ENCODE measurements at regions not wholly inside any gene's neighbourhood (a gene's known extent, or its start where the extent isn't known, plus 50 kb on each side); places are given as distances from the start of the nearest gene placed in this dataset.

- WGBS, 2 donors = 75 to 81% methylated on average over 3 of the region's 3 CpGs
- TF ChIP-seq CTCF (IDR thresholded peaks at IDR 0.05) (no peak), POLR2A (IDR thresholded peaks at IDR 0.05) (no peak)
- DNase-seq = no peak
- Histone ChIP-seq H3K27me3 (no peaks in the 10 kb centered on the region), H3K4me3 (replicated peaks in 1 of 3) (no peak overlapping the region), H3K36me3 (no peaks in the 10 kb centered on the region), H3K27ac (no peak overlapping the region), H3K9me3 (no peaks in the 10 kb centered on the region), H3K4me1 (no peaks in the 10 kb centered on the region)
- intact Hi-C loops (cut with DNase I) = no loop called here
Measured at GRCh38 chr5:159639590-159639989, 276.7 kb upstream of the ADRA1B start.

- Histone ChIP-seq H3K27me3 (no peaks in the 10 kb centered on the region), H3K36me3 (no peaks in the 10 kb centered on the region), H3K27ac (no peak overlapping the region), H3K9me3 (no peaks in the 10 kb centered on the region), H3K4me3 (replicated peaks in 1 of 3) (no peak overlapping the region), H3K4me1 (no peaks in the 10 kb centered on the region)
- no peak for DNase-seq
- WGBS, 2 donors = 76 to 100% methylated on average over 4 to 5 of the region's 5 CpGs
- intact Hi-C loops (cut with DNase I) = no loop called here
- TF ChIP-seq CTCF (IDR thresholded peaks at IDR 0.05) = no peak
- TF ChIP-seq POLR2A (IDR thresholded peaks at IDR 0.05) = no peak
Measured at GRCh38 chr5:159640446-159640845, 275.8 kb upstream of the ADRA1B start.

- no peak overlapping the region for H3K27ac ChIP-seq
- no peaks in the 10 kb centered on the region for H3K36me3 ChIP-seq
- no peak for DNase-seq
- 92 to 100% methylated on average over 5 of the region's 5 CpGs for WGBS, 2 donors
- no peaks in the 10 kb centered on the region for H3K4me1 ChIP-seq
- no peak overlapping the region for H3K4me3 ChIP-seq (replicated peaks in 1 of 3)
- intact Hi-C loops (cut with DNase I) = no loop called here
- no peaks in the 10 kb centered on the region for H3K27me3 ChIP-seq
- TF ChIP-seq POLR2A (IDR thresholded peaks at IDR 0.05) (no peak), CTCF (IDR thresholded peaks at IDR 0.05) (no peak)
- H3K9me3 ChIP-seq = no peaks in the 10 kb centered on the region
Measured at GRCh38 chr5:159640921-159641320, 275.4 kb upstream of the ADRA1B start.

GRCh38 chr5:159641371-159642039 lies 274.8 kb upstream of the ADRA1B start:
- no peaks in the 10 kb centered on the region for H3K9me3 ChIP-seq
- no peak overlapping the region for H3K4me3 ChIP-seq (replicated peaks in 1 of 3)
- intact Hi-C loops (cut with DNase I) = no loop called here
- no peak overlapping the region for H3K27ac ChIP-seq
- H3K4me1 ChIP-seq = no peaks in the 10 kb centered on the region
- DNase-seq = no peak
- 90 to 92% methylated on average over 7 of the region's 7 CpGs for WGBS, 2 donors
- no peaks in the 10 kb centered on the region for H3K36me3 ChIP-seq
- no peaks in the 10 kb centered on the region for H3K27me3 ChIP-seq
- TF ChIP-seq CTCF (IDR thresholded peaks at IDR 0.05) (no peak), POLR2A (IDR thresholded peaks at IDR 0.05) (no peak)

GRCh38 chr5:159642379-159642778 lies 273.9 kb upstream of the ADRA1B start:
- H3K27me3 ChIP-seq = no peaks in the 10 kb centered on the region
- no peaks in the 10 kb centered on the region for H3K9me3 ChIP-seq
- no peaks in the 10 kb centered on the region for H3K36me3 ChIP-seq
- TF ChIP-seq CTCF (IDR thresholded peaks at IDR 0.05) (no peak), POLR2A (IDR thresholded peaks at IDR 0.05) (no peak)
- no peak for DNase-seq
- no peaks in the 10 kb centered on the region for H3K4me1 ChIP-seq
- no peak overlapping the region for H3K27ac ChIP-seq
- intact Hi-C loops (cut with DNase I) = no loop called here
- no peak overlapping the region for H3K4me3 ChIP-seq (replicated peaks in 1 of 3)
- 95 to 100% methylated on average over 2 of the region's 2 CpGs for WGBS, 2 donors
